GM19372 (cell line): ENCODE measurements at regions not wholly inside any gene's neighbourhood (a gene's known extent, or its start where the extent isn't known, plus 50 kb on each side); places are given as distances from the start of the nearest gene placed in this dataset.
"Not testable (repeated sequence)": the region's sequence is repeated elsewhere in the genome, so short reads cannot be mapped to it uniquely, and the experiment has no call there.

Source experiments
- ATAC-seq: cut with Tn5 transposase; IDR thresholded peaks from one replicate; pipeline ENCODE4 v1.9.1; 2021; ENCODE audit warnings: mild to moderate bottlenecking, low read depth, moderate library complexity; ENCODE audit not compliant: unreplicated experiment

GRCh38 chr1:213619026-213619425 is 368.7 kb upstream of the PROX1 start:
- no peak for ATAC-seq

- ATAC-seq = no peak
These were observed 366.7 kb upstream of the PROX1 start for GRCh38 chr1:213621077-213621476.

DNA sequence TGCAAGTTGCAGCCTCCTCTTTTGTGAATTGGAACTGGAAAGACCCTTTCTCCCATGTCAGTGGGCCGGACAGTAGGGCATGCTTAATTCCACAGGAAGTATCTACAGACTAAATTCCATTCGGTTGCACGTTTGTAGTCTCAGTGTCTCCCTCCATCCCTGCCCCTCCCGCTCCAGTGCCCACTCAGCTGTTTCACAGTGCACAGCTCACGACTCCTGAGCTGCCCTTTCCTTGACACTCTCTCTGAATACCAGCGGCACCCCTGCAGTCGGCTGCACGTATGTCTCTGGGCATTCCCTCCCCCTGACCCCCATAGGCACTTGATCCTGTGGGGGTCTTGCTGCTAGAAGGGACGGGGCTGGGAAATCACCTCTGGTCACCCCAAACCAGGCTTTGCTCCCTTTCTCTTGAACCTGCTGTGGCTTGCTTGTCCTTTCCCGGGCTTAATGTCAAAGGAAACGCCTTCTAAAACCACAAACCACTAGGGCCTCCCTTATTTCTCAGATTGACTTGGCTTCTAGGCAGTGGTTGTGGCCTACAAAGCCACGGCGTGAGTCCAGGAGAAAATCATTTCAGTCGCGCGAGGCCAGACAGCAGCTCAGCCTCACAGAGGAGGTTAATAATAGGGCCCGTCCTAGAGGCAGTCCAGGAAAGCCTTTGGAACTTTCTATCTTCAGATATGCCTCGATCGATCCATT is 365.3 kb upstream of the PROX1 start:
- ATAC-seq = no peak

DNA sequence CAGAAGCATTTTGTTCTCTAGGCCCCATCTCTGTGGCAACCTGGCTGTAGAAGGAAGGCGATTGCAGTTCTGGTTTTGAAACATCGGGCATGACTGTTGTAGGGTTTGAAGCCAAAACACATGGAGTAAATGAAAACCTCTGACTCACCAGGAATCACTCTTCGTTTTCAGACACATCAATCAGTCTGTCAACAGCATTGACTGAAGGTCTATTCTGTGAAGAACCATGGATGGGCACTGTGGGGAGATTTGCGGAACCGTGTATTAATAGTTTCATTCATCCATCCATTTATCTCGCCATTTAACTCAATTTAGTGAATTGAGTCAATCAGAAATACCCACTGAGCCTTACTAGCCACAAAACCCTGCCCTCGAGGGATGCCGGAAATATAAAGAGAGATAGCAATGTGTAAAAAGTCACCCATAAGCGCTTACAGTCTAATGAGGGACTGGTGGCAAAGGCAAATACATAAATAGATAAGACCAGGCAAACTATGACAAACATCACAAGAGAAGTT is 364.6 kb upstream of the PROX1 start:
- ATAC-seq = no peak

DNA sequence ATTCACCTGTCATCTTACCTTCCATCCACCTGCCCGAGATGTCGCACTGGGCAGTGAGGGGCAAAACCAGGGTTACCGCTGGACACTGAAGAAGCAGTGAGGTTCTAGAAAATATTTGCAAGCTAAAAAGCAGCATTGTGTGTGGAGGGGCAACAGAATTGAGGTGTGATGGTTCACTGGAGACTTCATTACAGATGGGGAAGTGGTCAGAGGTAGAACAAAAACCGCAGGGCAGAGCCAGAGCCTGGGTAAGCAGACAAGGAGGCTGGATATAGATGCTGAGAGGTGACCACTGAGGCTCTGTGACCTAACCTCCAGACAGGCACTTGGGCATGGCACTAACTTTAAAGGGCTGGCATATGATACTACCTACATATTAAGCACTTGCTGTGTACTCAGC is 363.9 kb upstream of the PROX1 start:
- ATAC-seq = no peak

DNA sequence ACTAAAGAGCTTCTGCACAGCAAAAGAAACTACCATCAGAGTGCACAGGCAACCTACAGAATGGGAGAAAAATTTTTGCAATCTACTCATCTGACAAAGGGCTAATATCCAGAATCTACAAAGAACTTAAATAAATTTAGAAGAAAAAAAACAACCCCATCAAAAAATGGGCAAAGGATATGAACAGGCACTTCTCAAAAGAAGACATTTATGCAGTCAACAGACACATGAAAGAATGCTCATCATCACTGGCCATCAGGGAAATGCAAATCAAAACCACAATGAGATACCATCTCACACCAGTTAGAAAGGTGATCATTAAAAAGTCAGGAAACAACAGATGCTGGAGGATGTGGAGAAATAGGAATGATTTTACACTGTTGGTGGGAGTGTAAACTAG is 351.0 kb upstream of the PROX1 start:
- not testable (repeated sequence) for ATAC-seq

DNA sequence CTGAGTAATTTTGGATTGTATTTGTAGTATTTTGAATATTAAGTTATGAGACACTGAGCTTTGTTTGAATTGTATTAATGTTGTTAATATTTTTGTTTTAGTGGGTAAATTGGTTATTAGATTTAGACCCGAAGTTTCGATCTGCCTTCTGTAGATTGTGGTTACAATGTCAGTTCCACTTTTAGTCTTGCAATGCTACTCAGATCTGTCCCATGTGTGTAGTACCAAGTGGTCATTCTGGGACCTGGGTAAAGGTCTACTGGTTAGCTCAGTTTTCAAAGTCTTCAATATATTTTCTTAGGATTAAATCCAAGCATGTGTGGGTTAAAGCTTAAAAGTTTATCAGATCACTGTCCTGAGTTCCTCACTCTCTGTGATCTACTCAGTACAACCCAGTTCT is 346.5 kb upstream of the PROX1 start:
- no peak for ATAC-seq

DNA sequence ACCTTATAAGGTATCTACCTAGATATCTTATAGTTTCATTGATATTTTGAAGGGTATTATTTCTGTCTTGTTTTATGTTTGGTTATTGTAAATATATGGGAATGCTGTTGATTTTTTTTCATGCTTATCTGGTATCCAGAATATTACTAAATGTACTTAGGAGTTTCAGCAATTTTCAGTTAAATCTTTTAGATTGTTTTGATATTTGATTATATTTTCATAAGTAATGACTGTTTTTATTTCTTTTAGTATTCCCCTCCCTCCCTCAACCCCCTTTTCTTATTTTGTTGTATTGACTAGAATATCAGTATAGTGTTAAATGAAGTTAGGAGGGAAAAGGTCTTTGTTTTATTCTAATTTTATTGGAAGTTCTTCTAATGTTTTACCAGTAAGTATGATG is 344.4 kb upstream of the PROX1 start:
- no peak for ATAC-seq

- no peak for ATAC-seq
These were observed 339.7 kb upstream of the PROX1 start for GRCh38 chr1:213647864-213648650.

- ATAC-seq = no peak
These were observed 338.4 kb upstream of the PROX1 start for GRCh38 chr1:213649373-213649772.

GRCh38 chr1:213650603-213651002 is 337.2 kb upstream of the PROX1 start:
- ATAC-seq = no peak

DNA sequence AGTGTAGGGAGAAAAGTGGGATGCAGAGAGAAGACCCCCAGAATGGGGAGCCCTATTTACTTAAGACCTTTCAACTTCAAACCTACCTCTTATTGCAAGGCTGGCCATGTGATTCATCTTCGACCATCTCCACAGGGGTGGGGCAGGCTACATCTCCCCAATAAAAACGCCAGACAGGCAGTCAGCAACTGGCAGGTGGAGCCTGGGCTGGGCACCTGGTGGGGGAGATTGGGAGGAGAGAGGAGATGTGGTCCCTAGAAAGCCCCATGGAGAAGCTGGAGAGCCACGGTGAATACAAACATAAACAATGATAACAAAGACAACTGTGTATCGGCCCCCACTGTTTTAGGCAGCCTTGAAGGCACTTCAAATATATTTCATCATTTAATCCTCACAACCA is 336.7 kb upstream of the PROX1 start:
- no peak for ATAC-seq

DNA sequence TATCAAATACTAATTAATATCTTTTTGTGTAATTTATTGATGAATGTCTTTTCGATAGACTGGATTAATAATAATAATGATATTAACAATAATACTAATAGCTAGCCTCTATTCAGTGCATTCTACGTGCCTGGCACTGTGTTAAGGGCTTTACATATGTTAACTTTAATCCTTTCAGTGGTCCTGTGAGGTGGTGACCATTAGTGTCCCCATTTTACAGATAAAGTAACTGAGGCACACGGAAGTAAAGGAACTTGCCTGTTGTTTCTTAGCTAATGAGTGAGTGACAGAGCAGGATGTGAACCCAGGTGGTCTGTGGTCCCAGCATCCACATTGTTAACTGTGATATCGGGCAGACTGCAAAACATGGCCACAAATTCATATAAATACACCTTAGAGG is 335.7 kb upstream of the PROX1 start:
- no peak for ATAC-seq

GRCh38 chr1:213656039-213656438 is 331.7 kb upstream of the PROX1 start:
- no peak for ATAC-seq

- ATAC-seq = no peak
These were observed 331.3 kb upstream of the PROX1 start for GRCh38 chr1:213656503-213656902.

DNA sequence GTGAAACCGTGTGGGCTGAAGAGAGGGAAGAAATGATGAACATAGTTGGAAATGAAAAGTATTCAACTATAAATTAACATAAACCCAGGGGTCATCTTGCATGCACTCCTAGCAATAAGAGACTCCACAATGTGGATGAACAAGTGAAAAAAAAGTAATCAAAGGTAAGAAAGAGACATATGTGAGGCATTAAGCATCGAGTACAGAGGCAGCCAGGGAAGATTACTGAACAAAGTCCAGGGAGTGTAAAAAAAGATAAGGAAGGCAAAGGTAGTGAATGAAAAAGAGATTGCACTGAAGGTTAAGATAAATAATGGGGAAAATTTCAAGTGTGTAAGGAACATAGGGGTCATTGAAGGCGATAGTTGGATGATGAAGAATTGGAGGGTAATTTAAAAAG is 330.8 kb upstream of the PROX1 start:
- ATAC-seq = no peak

DNA sequence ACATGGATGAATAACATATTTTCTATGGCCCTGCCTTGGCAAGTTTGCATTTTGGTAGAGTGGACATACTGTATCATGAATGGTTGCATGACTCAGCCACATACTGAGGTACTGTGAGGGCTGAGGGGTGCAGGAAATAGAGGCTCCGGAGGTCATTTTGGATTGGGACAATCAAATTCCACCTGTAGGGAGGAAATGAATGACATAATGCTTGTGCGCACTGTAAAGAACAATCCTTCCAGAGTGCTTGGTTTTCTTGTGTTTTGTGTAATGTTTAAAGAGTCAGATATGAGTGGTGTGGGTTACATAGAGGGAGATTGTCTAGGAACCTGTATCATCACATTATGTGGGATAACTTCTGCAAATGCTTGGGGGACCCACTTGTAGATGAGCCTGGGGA is 329.9 kb upstream of the PROX1 start:
- ATAC-seq = no peak

DNA sequence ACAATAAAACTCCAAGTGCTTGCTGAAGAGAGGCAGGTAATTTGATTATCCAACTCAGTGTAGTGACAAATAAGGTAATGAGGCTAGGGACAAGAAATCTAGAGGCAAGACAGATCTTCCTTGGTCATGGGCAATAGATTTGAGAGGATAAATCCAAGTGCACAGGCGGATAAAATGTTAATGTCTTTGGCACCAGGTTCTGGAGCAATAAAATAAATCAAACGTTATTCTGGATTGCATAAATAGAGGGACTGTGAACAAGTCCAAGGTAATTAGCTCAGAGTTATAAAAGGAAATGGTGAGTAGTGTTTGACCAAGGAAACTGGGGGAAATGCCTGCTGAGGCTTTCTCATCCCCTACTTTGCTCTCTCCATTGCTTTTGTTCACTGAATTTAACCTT is 329.3 kb upstream of the PROX1 start:
- no peak for ATAC-seq

DNA sequence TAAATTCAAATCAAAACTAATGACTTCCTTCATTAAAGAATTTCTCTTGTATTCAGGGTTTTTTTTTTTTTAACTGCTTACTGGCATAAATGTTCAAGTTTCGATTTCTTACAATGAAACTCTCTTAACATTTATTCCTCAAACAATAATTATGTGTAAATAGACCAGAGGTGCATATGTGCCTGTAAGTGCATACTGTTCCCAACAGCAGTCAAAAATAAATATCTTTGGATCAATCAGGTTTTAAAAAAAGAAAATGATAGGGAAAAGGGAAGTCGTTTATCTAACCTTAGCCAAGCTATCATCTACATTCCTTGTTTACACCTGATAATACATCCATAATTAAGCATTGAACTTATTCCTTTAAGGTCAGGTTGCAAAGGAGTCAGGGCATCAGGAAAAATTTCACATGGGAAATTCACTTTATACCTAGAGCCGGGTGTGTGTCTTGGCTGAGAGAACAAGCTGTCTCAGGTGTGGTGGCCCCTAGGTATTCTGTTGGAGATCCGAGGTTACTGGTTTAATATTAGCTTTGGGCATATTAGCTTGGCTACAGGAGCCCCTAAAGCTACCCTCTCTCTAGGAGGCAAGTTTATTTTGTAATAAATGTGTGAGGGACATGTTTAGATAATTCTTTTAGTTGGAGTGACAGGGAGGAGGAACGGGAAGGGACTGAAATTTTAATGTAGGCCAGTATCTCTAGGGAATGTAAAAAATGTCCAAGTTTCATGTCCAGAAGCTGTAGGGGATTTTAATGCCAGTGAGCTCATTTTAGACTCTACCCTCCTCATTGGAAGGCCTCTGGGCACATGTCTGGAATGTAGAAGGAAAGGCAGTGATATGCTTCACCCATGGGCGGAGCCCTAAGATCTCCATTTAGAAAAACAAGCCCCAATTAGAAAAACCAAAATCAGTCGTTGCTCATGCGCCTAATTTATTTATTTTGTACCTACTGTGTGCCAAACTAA is 327.9 kb upstream of the PROX1 start:
- ATAC-seq = no peak

DNA sequence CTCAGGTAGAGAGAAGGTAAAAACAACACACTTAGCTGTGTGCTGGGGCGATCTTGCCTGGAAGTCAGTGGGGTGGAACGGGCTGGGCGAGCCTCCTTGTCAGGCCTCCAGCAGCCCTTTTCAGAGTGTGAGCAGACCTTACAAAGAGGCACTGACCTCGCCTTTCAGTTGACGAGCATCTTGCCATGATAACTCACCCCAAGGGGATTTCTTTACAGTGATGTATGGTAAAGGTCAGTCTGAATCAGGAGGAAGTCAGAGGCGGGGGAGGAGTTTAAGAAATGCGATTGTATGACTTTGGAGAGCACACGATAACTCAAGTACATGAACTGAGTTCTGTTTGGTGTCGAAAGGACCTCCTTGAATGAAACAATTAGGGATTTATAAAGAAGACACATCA is 326.5 kb upstream of the PROX1 start:
- no peak for ATAC-seq

- ATAC-seq = no peak
These were observed 321.7 kb upstream of the PROX1 start for GRCh38 chr1:213666113-213666512.
